Embryonic facial prominence (tissue), 1 donor: ENCODE measurements at regions not wholly inside any gene's neighbourhood (a gene's known extent, or its start where the extent isn't known, plus 50 kb on each side); places are given as distances from the start of the nearest gene placed in this dataset.

ENCODE experiments used
- DNase-seq: peaks from one replicate; pipeline ENCODE4 v3.0.0-alpha.2; 2016; ENCODE audit errors: extremely low spot score

- DNase-seq, result no peak
These were observed 355.7 kb downstream of the SOX2 start for GRCh38 chr3:182067423-182067822.

- DNase-seq, result no peak
These were observed 366.6 kb downstream of the SOX2 start for GRCh38 chr3:182078316-182078715.

- DNase-seq, result no peak
These were observed 367.2 kb downstream of the SOX2 start for GRCh38 chr3:182078929-182079328.

DNA sequence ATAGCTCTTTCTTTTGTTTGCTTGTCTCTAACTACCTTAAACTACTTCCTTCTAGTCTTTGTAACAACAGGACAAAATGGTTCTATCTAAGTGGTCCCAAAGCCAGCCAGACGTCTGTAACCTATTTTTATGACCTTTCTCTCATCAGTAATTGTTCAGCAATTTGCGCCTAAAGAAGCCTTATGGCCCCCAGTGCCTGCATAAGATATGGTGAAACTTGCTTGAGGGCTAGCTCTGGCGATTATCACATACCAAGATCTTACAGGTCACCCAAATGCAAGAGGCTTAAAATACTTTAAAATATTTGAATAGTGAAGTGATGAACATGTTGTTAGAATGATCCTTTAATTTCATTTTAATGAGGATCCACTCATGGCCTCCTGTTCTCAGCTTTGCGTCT is 369.4 kb downstream of the SOX2 start:
- DNase-seq, result no peak

DNA sequence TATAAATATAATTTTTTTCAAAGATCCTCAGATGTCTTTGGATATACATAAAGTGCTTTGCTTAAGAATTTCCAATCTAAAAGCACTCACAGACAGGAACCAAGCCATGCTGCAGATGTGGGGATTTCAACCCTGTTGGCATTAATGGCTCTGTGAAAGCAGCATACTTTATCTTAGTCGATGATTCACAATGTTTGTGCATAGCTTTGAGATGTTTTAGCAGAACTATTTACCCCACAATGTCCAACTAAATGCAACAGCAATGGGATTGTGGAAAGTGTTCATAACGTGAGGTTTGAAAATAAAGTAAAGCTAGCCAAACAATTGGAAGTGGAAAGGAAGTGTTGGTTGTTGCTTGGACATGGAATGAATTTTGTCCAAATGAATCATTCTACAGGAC is 371.4 kb downstream of the SOX2 start:
- no peak for DNase-seq

DNA sequence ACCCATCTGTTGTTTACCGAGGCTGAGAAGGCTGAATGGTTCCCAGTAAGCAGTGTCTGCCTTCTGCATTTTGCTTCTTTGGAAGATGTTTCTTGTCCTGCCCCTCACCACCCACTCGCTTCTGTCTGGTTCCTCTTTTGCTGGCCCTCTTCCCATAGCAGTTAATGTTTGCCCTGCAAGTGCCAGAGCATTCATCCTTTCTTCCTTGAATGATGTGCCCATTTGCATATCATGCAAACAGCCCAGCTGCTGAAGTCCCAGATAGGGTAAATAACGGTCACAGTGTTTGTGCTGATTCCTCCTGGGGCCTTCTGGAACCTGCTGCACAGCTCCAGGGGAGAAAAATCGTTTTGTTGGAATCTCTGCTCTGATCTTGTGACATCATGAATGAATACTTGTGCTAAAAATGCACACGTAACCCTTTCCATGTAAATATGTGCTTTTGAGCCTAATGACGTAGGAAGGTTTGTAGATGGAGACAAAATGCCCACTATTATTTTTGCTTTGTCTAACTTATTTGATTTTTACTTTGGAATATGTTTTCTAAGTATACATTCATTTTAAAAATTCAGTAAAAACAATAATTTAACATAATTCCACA is 381.0 kb downstream of the SOX2 start:
- DNase-seq, result no peak

- no peak for DNase-seq
These were observed 382.6 kb downstream of the SOX2 start for GRCh38 chr3:182094321-182094720.

DNA sequence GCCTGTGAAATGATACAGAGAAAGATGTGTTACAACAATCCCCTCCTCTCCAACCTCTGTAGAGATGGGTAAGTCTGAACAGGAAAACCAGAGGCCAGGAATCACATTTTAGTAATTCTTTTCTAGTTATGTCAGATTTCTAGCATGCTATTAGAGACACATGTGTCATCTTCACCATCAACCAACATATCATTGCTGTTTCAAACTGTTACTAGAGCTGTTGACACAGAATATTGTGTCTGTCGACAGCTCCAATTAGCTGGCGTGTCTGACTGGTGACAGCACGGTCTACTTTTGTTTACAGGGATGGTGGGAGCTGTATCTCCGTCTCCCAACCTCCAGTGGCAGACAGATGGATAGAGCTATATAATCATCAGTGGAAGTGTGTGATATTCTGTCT is 393.2 kb downstream of the SOX2 start:
- no peak for DNase-seq

DNA sequence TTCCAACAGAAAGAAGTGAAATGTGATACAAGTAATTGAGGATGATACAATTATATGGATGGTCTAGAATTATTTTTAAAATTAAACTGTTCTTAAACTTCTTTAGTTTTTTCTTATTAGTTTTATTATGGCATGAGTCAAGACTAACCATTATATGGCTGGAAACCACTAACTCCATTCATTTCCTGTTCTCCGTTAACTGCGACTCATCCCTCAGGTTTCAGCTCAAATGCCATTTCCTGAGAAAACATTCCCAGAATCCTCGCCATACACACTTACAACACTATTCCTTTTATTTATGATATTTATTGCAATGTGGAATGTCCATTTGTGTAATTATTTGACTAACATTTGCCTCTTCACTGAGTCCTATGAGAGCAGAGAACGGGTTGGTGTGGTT is 394.1 kb downstream of the SOX2 start:
- no peak for DNase-seq

GRCh38 chr3:182108371-182108770 is 396.6 kb downstream of the SOX2 start:
- no peak for DNase-seq

- no peak for DNase-seq
These were observed 400.2 kb downstream of the SOX2 start for GRCh38 chr3:182111967-182112366.

GRCh38 chr3:182115328-182116015 is 403.7 kb downstream of the SOX2 start:
- DNase-seq, result no peak

GRCh38 chr3:182116386-182116785 is 404.7 kb downstream of the SOX2 start:
- no peak for DNase-seq

- no peak for DNase-seq
These were observed 405.4 kb downstream of the SOX2 start for GRCh38 chr3:182117131-182117530.

- no peak for DNase-seq
These were observed 405.9 kb downstream of the SOX2 start for GRCh38 chr3:182117583-182117982.

GRCh38 chr3:182118066-182118465 is 406.3 kb downstream of the SOX2 start:
- DNase-seq, result no peak

DNA sequence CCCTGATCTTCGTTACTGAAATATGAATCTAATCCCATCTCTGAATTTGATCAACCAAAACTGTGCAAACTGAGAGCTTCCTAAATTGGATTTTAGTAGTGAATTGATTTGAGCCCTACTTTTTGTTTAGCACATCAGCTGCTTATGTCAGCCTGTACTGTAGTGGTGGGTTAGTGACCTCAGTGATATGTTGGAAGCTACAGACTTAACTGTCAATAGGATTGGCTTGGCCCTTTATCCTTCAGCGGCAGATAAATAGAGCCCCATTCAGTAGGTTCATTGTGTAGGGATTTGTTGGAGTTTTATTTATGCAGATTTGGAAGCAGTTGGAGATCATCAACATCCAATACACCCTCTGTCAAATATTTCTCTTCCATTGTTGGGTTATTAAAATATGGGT is 409.7 kb downstream of the SOX2 start:
- no peak for DNase-seq

GRCh38 chr3:182122779-182123178 is 411.1 kb downstream of the SOX2 start:
- DNase-seq, result no peak

- no peak for DNase-seq
These were observed 412.5 kb downstream of the SOX2 start for GRCh38 chr3:182124187-182124586.

DNA sequence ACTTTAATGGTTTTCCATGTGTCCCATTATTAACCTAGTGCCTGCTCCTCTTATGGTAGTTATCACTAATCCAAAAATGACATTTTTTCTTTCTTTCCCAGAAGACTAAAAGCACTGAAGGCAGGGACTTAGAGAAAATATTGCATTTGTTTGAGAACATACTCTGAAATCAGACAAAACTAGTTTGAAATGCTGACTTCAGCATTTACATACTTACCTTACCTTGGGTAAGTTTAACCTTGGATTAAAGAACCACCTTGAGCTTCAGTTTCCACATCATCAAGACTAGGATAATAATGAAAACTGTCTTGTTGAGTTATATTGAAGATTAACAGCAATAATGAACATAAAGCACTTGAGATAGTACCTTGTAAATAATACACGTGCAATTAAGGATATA is 413.0 kb downstream of the SOX2 start:
- DNase-seq, result no peak

- no peak for DNase-seq
These were observed 418.0 kb downstream of the SOX2 start for GRCh38 chr3:182129740-182130139.

DNA sequence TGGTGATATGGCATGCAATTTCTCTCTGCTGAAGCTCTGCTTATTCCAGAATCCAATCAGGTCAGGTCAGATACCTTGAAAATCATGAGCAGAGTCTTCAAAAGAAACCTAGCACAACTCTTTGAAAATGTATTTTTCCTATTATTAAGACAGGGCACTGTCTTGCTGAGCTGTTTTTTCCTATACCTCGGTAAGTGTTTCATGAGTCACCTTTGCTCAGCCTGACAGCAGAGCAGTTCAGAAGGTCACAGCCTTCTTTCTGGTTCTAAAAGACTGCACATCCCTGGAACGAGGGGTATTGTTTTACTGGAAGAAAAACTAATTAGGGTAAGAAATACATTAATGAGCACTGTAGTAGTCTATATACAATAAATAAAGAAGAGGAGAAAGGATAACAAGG is 422.0 kb downstream of the SOX2 start:
- DNase-seq, result no peak

- no peak for DNase-seq
These were observed 423.3 kb downstream of the SOX2 start for GRCh38 chr3:182135056-182135455.
